ENCODE measurements at regions not wholly inside any gene's neighbourhood (a gene's known extent, or its start where the extent isn't known, plus 50 kb on each side); places are given as distances from the start of the nearest gene placed in this dataset.

GRCh38 chr11:82080160-82080559, 653.5 kb downstream of the FAM181B start:
- H3K4me1 ChIP-seq (ENCODE audit: control insufficient read depth in 3 of 3, insufficient read depth in 2 of 3, low read depth in 1 of 3, low read length in 2 of 3) = no peaks in the 10 kb centered on the region
- no peaks in the 10 kb centered on the region for H3K9me3 ChIP-seq (ENCODE audit: control insufficient read depth in 2 of 2, insufficient read depth in 1 of 2, low read depth in 1 of 2, low read length in 1 of 2)
- H3K27me3 ChIP-seq (ENCODE audit: control insufficient read depth in 3 of 3, insufficient read depth in 3 of 3, low read length in 3 of 3) = no peaks in the 10 kb centered on the region
- no peak for DNase-seq
- no peak overlapping the region for H3K4me3 ChIP-seq (ENCODE audit: low read depth in 1 of 3, low read length in 3 of 3)
- no peaks in the 10 kb centered on the region for H3K36me3 ChIP-seq (ENCODE audit: control insufficient read depth in 3 of 3, insufficient read depth in 2 of 3, low read depth in 1 of 3, low read length in 3 of 3)
- 37 to 62% (median 40%) methylated on average over 2 of the region's 2 CpGs for whole genome bisulfite sequencing, 3 donors
- no peak for FAIRE-seq
- H3K27ac ChIP-seq (ENCODE audit: low read depth in 1 of 3, low read length in 2 of 3) = no peak overlapping the region

GRCh38 chr11:82076126-82076525, 657.5 kb downstream of the FAM181B start:
- no peak for FAIRE-seq
- Histone ChIP-seq H3K27me3 (ENCODE audit: control insufficient read depth in 3 of 3, insufficient read depth in 3 of 3, low read length in 3 of 3) (no peaks in the 10 kb centered on the region), H3K4me3 (ENCODE audit: low read depth in 1 of 3, low read length in 3 of 3) (no peak overlapping the region), H3K9me3 (ENCODE audit: control insufficient read depth in 2 of 2, insufficient read depth in 1 of 2, low read depth in 1 of 2, low read length in 1 of 2) (no peaks in the 10 kb centered on the region), H3K4me1 (ENCODE audit: control insufficient read depth in 3 of 3, insufficient read depth in 2 of 3, low read depth in 1 of 3, low read length in 2 of 3) (no peaks in the 10 kb centered on the region), H3K27ac (ENCODE audit: low read depth in 1 of 3, low read length in 2 of 3) (no peak overlapping the region), H3K36me3 (ENCODE audit: control insufficient read depth in 3 of 3, insufficient read depth in 2 of 3, low read depth in 1 of 3, low read length in 3 of 3) (no peaks in the 10 kb centered on the region)
- WGBS, 3 donors = 61 to 68% (median 64%) methylated on average over 3 of the region's 3 CpGs
- no peak for DNase-seq

- no peak for FAIRE-seq
- Histone ChIP-seq H3K27ac (ENCODE audit: low read depth in 1 of 3, low read length in 2 of 3) (no peak overlapping the region), H3K36me3 (ENCODE audit: control insufficient read depth in 3 of 3, insufficient read depth in 2 of 3, low read depth in 1 of 3, low read length in 3 of 3) (no peaks in the 10 kb centered on the region), H3K4me1 (ENCODE audit: control insufficient read depth in 3 of 3, insufficient read depth in 2 of 3, low read depth in 1 of 3, low read length in 2 of 3) (no peaks in the 10 kb centered on the region), H3K27me3 (ENCODE audit: control insufficient read depth in 3 of 3, insufficient read depth in 3 of 3, low read length in 3 of 3) (no peaks in the 10 kb centered on the region), H3K9me3 (ENCODE audit: control insufficient read depth in 2 of 2, insufficient read depth in 1 of 2, low read depth in 1 of 2, low read length in 1 of 2) (no peaks in the 10 kb centered on the region), H3K4me3 (ENCODE audit: low read depth in 1 of 3, low read length in 3 of 3) (no peak overlapping the region)
- DNase-seq = no peak
- 82 to 88% (median 83%) methylated on average over 3 of the region's 3 CpGs for WGBS, 3 donors
Observed at GRCh38 chr11:82059505-82059904, 674.2 kb downstream of the FAM181B start.

GRCh38 chr11:82056450-82056849, 677.2 kb downstream of the FAM181B start:
- no peak for FAIRE-seq
- H3K27ac ChIP-seq (ENCODE audit: low read depth in 1 of 3, low read length in 2 of 3) = no peak overlapping the region
- H3K36me3 ChIP-seq (ENCODE audit: control insufficient read depth in 3 of 3, insufficient read depth in 2 of 3, low read depth in 1 of 3, low read length in 3 of 3) = no peaks in the 10 kb centered on the region
- no peak for DNase-seq
- no peak overlapping the region for H3K4me3 ChIP-seq (ENCODE audit: low read depth in 1 of 3, low read length in 3 of 3)
- no peaks in the 10 kb centered on the region for H3K4me1 ChIP-seq (ENCODE audit: control insufficient read depth in 3 of 3, insufficient read depth in 2 of 3, low read depth in 1 of 3, low read length in 2 of 3)
- no peaks in the 10 kb centered on the region for H3K27me3 ChIP-seq (ENCODE audit: control insufficient read depth in 3 of 3, insufficient read depth in 3 of 3, low read length in 3 of 3)
- WGBS, 3 donors = 62 to 81% (median 63%) methylated on average over 1 of the region's 1 CpG
- no peaks in the 10 kb centered on the region for H3K9me3 ChIP-seq (ENCODE audit: control insufficient read depth in 2 of 2, insufficient read depth in 1 of 2, low read depth in 1 of 2, low read length in 1 of 2)

- peaks cover 0 to 2% (median 0%) of the 10 kb centered on the region in 3 donors for H3K27me3 ChIP-seq (ENCODE audit: control insufficient read depth in 3 of 3, insufficient read depth in 3 of 3, low read length in 3 of 3)
- H3K27ac ChIP-seq (ENCODE audit: low read depth in 1 of 3, low read length in 2 of 3) = no peak overlapping the region
- no peaks in the 10 kb centered on the region for H3K9me3 ChIP-seq (ENCODE audit: control insufficient read depth in 2 of 2, insufficient read depth in 1 of 2, low read depth in 1 of 2, low read length in 1 of 2)
- H3K4me1 ChIP-seq (ENCODE audit: control insufficient read depth in 3 of 3, insufficient read depth in 2 of 3, low read depth in 1 of 3, low read length in 2 of 3) = no peaks in the 10 kb centered on the region
- FAIRE-seq = no peak
- DNase-seq = no peak
- WGBS, 3 donors = 73 to 90% (median 87%) methylated on average over 3 of the region's 3 CpGs
- H3K4me3 ChIP-seq (ENCODE audit: low read depth in 1 of 3, low read length in 3 of 3) = no peak overlapping the region
- no peaks in the 10 kb centered on the region for H3K36me3 ChIP-seq (ENCODE audit: control insufficient read depth in 3 of 3, insufficient read depth in 2 of 3, low read depth in 1 of 3, low read length in 3 of 3)
Observed at GRCh38 chr11:82049199-82049598, 684.5 kb downstream of the FAM181B start.

- H3K27ac ChIP-seq (ENCODE audit: low read depth in 1 of 3, low read length in 2 of 3) = no peak overlapping the region
- no peak overlapping the region for H3K4me3 ChIP-seq (ENCODE audit: low read depth in 1 of 3, low read length in 3 of 3)
- H3K9me3 ChIP-seq (ENCODE audit: control insufficient read depth in 2 of 2, insufficient read depth in 1 of 2, low read depth in 1 of 2, low read length in 1 of 2) = no peaks in the 10 kb centered on the region
- 44 to 92% (median 89%) methylated on average over 1 of the region's 1 CpG for WGBS, 3 donors
- no peaks in the 10 kb centered on the region for H3K36me3 ChIP-seq (ENCODE audit: control insufficient read depth in 3 of 3, insufficient read depth in 2 of 3, low read depth in 1 of 3, low read length in 3 of 3)
- no peak for FAIRE-seq
- peaks cover 0 to 2% (median 0%) of the 10 kb centered on the region in 3 donors for H3K27me3 ChIP-seq (ENCODE audit: control insufficient read depth in 3 of 3, insufficient read depth in 3 of 3, low read length in 3 of 3)
- no peaks in the 10 kb centered on the region for H3K4me1 ChIP-seq (ENCODE audit: control insufficient read depth in 3 of 3, insufficient read depth in 2 of 3, low read depth in 1 of 3, low read length in 2 of 3)
- no peak for DNase-seq
Observed at GRCh38 chr11:82047200-82047599, 686.5 kb downstream of the FAM181B start.

GRCh38 chr11:82046778-82047177, 686.9 kb downstream of the FAM181B start:
- no peaks in the 10 kb centered on the region for H3K36me3 ChIP-seq (ENCODE audit: control insufficient read depth in 3 of 3, insufficient read depth in 2 of 3, low read depth in 1 of 3, low read length in 3 of 3)
- 74 to 87% (median 79%) methylated on average over 1 of the region's 1 CpG for WGBS, 3 donors
- FAIRE-seq = no peak

GRCh38 chr11:82045748-82046457, 687.8 kb downstream of the FAM181B start:
- FAIRE-seq = no peak
- 83 to 92% (median 91%) methylated on average over 2 of the region's 2 CpGs for WGBS, 3 donors
- H3K4me3 ChIP-seq (ENCODE audit: low read depth in 1 of 3, low read length in 3 of 3) = no peak overlapping the region
- no peaks in the 10 kb centered on the region for H3K36me3 ChIP-seq (ENCODE audit: control insufficient read depth in 3 of 3, insufficient read depth in 2 of 3, low read depth in 1 of 3, low read length in 3 of 3)
- no peaks in the 10 kb centered on the region for H3K9me3 ChIP-seq (ENCODE audit: control insufficient read depth in 2 of 2, insufficient read depth in 1 of 2, low read depth in 1 of 2, low read length in 1 of 2)
- DNase-seq = no peak
- H3K27ac ChIP-seq (ENCODE audit: low read depth in 1 of 3, low read length in 2 of 3) = no peak overlapping the region
- peaks cover 0 to 2% (median 0%) of the 10 kb centered on the region in 3 donors for H3K27me3 ChIP-seq (ENCODE audit: control insufficient read depth in 3 of 3, insufficient read depth in 3 of 3, low read length in 3 of 3)
- H3K4me1 ChIP-seq (ENCODE audit: control insufficient read depth in 3 of 3, insufficient read depth in 2 of 3, low read depth in 1 of 3, low read length in 2 of 3) = no peaks in the 10 kb centered on the region

More at GRCh38 chr11:82046778-82047177, 686.9 kb downstream of the FAM181B start:
- Histone ChIP-seq H3K27me3 (ENCODE audit: control insufficient read depth in 3 of 3, insufficient read depth in 3 of 3, low read length in 3 of 3) (peaks cover 0 to 2% (median 0%) of the 10 kb centered on the region in 3 donors), H3K4me3 (ENCODE audit: low read depth in 1 of 3, low read length in 3 of 3) (no peak overlapping the region), H3K9me3 (ENCODE audit: control insufficient read depth in 2 of 2, insufficient read depth in 1 of 2, low read depth in 1 of 2, low read length in 1 of 2) (no peaks in the 10 kb centered on the region), H3K27ac (ENCODE audit: low read depth in 1 of 3, low read length in 2 of 3) (no peak overlapping the region), H3K4me1 (ENCODE audit: control insufficient read depth in 3 of 3, insufficient read depth in 2 of 3, low read depth in 1 of 3, low read length in 2 of 3) (no peaks in the 10 kb centered on the region)
- DNase-seq = no peak

- H3K4me1 ChIP-seq (ENCODE audit: control insufficient read depth in 3 of 3, insufficient read depth in 2 of 3, low read depth in 1 of 3, low read length in 2 of 3) = no peaks in the 10 kb centered on the region
- no peak overlapping the region for H3K27ac ChIP-seq (ENCODE audit: low read depth in 1 of 3, low read length in 2 of 3)
- no peaks in the 10 kb centered on the region for H3K36me3 ChIP-seq (ENCODE audit: control insufficient read depth in 3 of 3, insufficient read depth in 2 of 3, low read depth in 1 of 3, low read length in 3 of 3)
- peaks cover 0 to 2% (median 0%) of the 10 kb centered on the region in 3 donors for H3K27me3 ChIP-seq (ENCODE audit: control insufficient read depth in 3 of 3, insufficient read depth in 3 of 3, low read length in 3 of 3)
- DNase-seq (no peak), FAIRE-seq (no peak)
- 71 to 72% (median 72%) methylated on average over 2 of the region's 2 CpGs for WGBS, 3 donors
- no peaks in the 10 kb centered on the region for H3K9me3 ChIP-seq (ENCODE audit: control insufficient read depth in 2 of 2, insufficient read depth in 1 of 2, low read depth in 1 of 2, low read length in 1 of 2)
- H3K4me3 ChIP-seq (ENCODE audit: low read depth in 1 of 3, low read length in 3 of 3) = no peak overlapping the region
Observed at GRCh38 chr11:82043316-82043715, 690.3 kb downstream of the FAM181B start.

All from small intestine (tissue), 7 donors.